IMR-90 (cell line): ENCODE measurements at regions not wholly inside any gene's neighbourhood (a gene's known extent, or its start where the extent isn't known, plus 50 kb on each side); places are given as distances from the start of the nearest gene placed in this dataset.

ENCODE experiments used
- ATAC-seq: fragments of 200-7000 bp; cut with Tn5 transposase; 2 replicates; pipeline ENCODE4 v1.9.1; 2020; ENCODE audit warnings: low read depth, mild to moderate bottlenecking, moderate library complexity
- BruUV-seq: library from RNA; stranded (reverse); fragments of 400-500 nt; replicated peaks from 2 replicates; lab custom pipeline; 2021; lab: Mats Ljungman, UMichigan
- CTCF ChIA-PET: fragments of 300-600 bp; formaldehyde crosslinking; extraction: SDS; loops from one replicate; lab custom pipeline; 2021; ENCODE audit warnings: antibody characterized with exemption; lab: Yijun Ruan, JAX
- POLR2A ChIA-PET: fragments of 300-600 bp; sonication (Branson Sonifier 250); formaldehyde crosslinking; loops from one replicate; lab custom pipeline; 2022; ENCODE audit warnings: antibody characterized with exemption; ENCODE audit not compliant: unreplicated experiment; lab: Charles Lee
- DNase-seq: peaks from one replicate; pipeline ENCODE4 v3.0.0; 2013
- H2AFZ ChIP-seq: replicated peaks from 2 replicates; pipeline ENCODE3; 2013; ENCODE audit warnings: low read length, mild to moderate bottlenecking; ENCODE audit not compliant: poor library complexity
- H2AK5ac ChIP-seq: 2 replicates; pipeline ENCODE4 v1.6.1; 2013; ENCODE audit warnings: low read depth, low read length, inconsistent platforms
- H2AK9ac ChIP-seq: replicated peaks from 2 replicates; pipeline ENCODE3; 2013; ENCODE audit warnings: mild to moderate bottlenecking, low read depth, low read length, moderate library complexity; ENCODE audit not compliant: poor library complexity
- H2BK120ac ChIP-seq: 2 replicates; pipeline ENCODE4 v1.6.1; 2013; ENCODE audit warnings: low read depth, low read length, inconsistent platforms
- H2BK15ac ChIP-seq: 3 replicates; pipeline ENCODE4 v1.6.1; 2013; ENCODE audit warnings: low read depth, low read length, inconsistent platforms
- H2BK20ac ChIP-seq: 2 replicates; pipeline ENCODE4 v1.6.1; 2013; ENCODE audit warnings: low read depth, mild to moderate bottlenecking, inconsistent platforms, low read length, moderate library complexity
- H2BK5ac ChIP-seq: 2 replicates; pipeline ENCODE4 v1.6.1; 2013; ENCODE audit warnings: mild to moderate bottlenecking, low read depth, low read length, inconsistent platforms; ENCODE audit not compliant: poor library complexity, severe bottlenecking
- H3K14ac ChIP-seq: replicated peaks from 2 replicates; pipeline ENCODE4 v1.6.1; 2013; ENCODE audit warnings: low read depth, low read length, inconsistent platforms
- H3K18ac ChIP-seq: 2 replicates; pipeline ENCODE4 v1.6.1; 2013; ENCODE audit warnings: low read depth, low read length, control low read depth
- H3K23ac ChIP-seq: 2 replicates; pipeline ENCODE4 v1.6.1; 2013; ENCODE audit warnings: low read depth, low read length, inconsistent platforms
- H3K27ac ChIP-seq: 2 replicates; pipeline ENCODE4 v1.5.1; 2013; ENCODE audit warnings: mild to moderate bottlenecking, control low read depth, low read length; ENCODE audit not compliant: insufficient read depth
- H3K27me3 ChIP-seq: 2 replicates; pipeline ENCODE4 v1.6.1; 2013; ENCODE audit warnings: low read length; ENCODE audit not compliant: control insufficient read depth, insufficient read depth
- H3K36me3 ChIP-seq: 2 replicates; pipeline ENCODE4 v1.6.1; 2013; ENCODE audit warnings: low read length, mixed read lengths; ENCODE audit not compliant: control insufficient read depth, insufficient read depth
- H3K4ac ChIP-seq: 2 replicates; pipeline ENCODE4 v1.6.1; 2013; ENCODE audit warnings: low read depth, low read length, inconsistent platforms
- H3K4me1 ChIP-seq: 2 replicates; pipeline ENCODE4 v1.6.1; 2013; ENCODE audit warnings: low read length, mixed read lengths; ENCODE audit not compliant: control insufficient read depth, insufficient read depth
- H3K4me2 ChIP-seq: 2 replicates; pipeline ENCODE4 v1.6.1; 2013; ENCODE audit warnings: low read depth, mild to moderate bottlenecking, control low read depth, low read length, moderate library complexity
- H3K4me3 ChIP-seq: 2 replicates; pipeline ENCODE4 v1.5.1; 2013; ENCODE audit warnings: low read depth, mild to moderate bottlenecking, control low read depth, low read length, moderate library complexity; ENCODE audit not compliant: insufficient read depth
- H3K56ac ChIP-seq: 2 replicates; pipeline ENCODE4 v1.6.1; 2013; ENCODE audit warnings: low read length, inconsistent platforms; ENCODE audit not compliant: insufficient read depth; ENCODE audit errors: extremely low read depth
- H3K79me1 ChIP-seq, 2 experiments: 2 replicates each; pipeline ENCODE4 v1.6.1; 2013; ENCODE audit warnings: low read length in 2 of 2, inconsistent platforms in 1 of 2, low read depth in 1 of 2
- H3K9ac ChIP-seq: 2 replicates; pipeline ENCODE4 v1.6.1; 2013; ENCODE audit warnings: low read depth, low read length, control low read depth
- H3K9me1 ChIP-seq: 2 replicates; pipeline ENCODE4 v1.6.1; 2013; ENCODE audit warnings: low read length, inconsistent platforms; ENCODE audit not compliant: insufficient read depth
- H3K9me3 ChIP-seq: 2 replicates; pipeline ENCODE4 v1.6.1; 2013; ENCODE audit warnings: low read length; ENCODE audit not compliant: control insufficient read depth, insufficient read depth
- H4K20me1 ChIP-seq: 2 replicates; pipeline ENCODE4 v1.6.1; 2013; ENCODE audit warnings: low read length, inconsistent platforms; ENCODE audit not compliant: insufficient read depth
- H4K5ac ChIP-seq: 2 replicates; pipeline ENCODE4 v1.6.1; 2013; ENCODE audit warnings: mild to moderate bottlenecking, low read depth, low read length, control low read depth
- H4K8ac ChIP-seq, 2 experiments: 2 replicates each; pipeline ENCODE4 v1.6.1; 2013; ENCODE audit warnings: low read depth in 2 of 2, low read length in 2 of 2, control low read depth in 1 of 2, inconsistent platforms in 1 of 2
- H4K91ac ChIP-seq: 2 replicates; pipeline ENCODE4 v1.6.1; 2013; ENCODE audit warnings: low read depth, low read length, inconsistent platforms; ENCODE audit not compliant: insufficient read depth
- BHLHE40 ChIP-seq: fragments of 150-350 bp; IDR thresholded peaks from 2 replicates; pipeline ENCODE4 v1.6.1; 2016; ENCODE audit warnings: mild to moderate bottlenecking, low read depth, low read length
- CTCF ChIP-seq: conservative IDR thresholded peaks from 2 replicates; pipeline ENCODE4 v1.5.1; 2012; ENCODE audit warnings: mild to moderate bottlenecking, low read depth, low read length, improper control_type of control experiment
- ELK1 ChIP-seq: fragments of 150-350 bp; IDR thresholded peaks from 2 replicates; pipeline ENCODE4 v1.6.1; 2016; ENCODE audit warnings: low read depth, mild to moderate bottlenecking, low read length, moderate library complexity, borderline replicate concordance
- MAZ ChIP-seq: IDR thresholded peaks from 2 replicates; pipeline ENCODE4 v1.6.1; 2012; ENCODE audit warnings: low read depth, mild to moderate bottlenecking, low read length, improper control_type of control experiment, moderate library complexity, borderline replicate concordance
- MXI1 ChIP-seq: IDR thresholded peaks from 2 replicates; pipeline ENCODE4 v1.6.1; 2012; ENCODE audit warnings: low read depth, mild to moderate bottlenecking, low read length, moderate library complexity, borderline replicate concordance
- POLR2A ChIP-seq: IDR thresholded peaks from 2 replicates; pipeline ENCODE4 v1.6.1; 2012; ENCODE audit warnings: mild to moderate bottlenecking, low read depth, low read length
- RFX5 ChIP-seq: IDR thresholded peaks from 2 replicates; pipeline ENCODE4 v1.8.0; 2012; ENCODE audit warnings: low read depth, mild to moderate bottlenecking, low read length, moderate library complexity
- WGBS, 2 experiments: methylation state at CpG; one replicate each; pipeline versions ENCODE4 v1.1.5 to v1.1.7; 2013; ENCODE audit warnings: missing lambda C conversion rate in 2 of 2; ENCODE audit not compliant: insufficient read length in 1 of 2; ENCODE audit errors: extremely low coverage in 2 of 2; 5-methylcytosine and 5-hydroxymethylcytosine counted together
- dilution Hi-C: fragments of 300-500 bp; cut with HindIII; formaldehyde crosslinking; loops from one replicate; pipeline ENCODE4 v1.14.3; 2018; ENCODE audit warnings: low sequenced_read_pairs; ENCODE audit not compliant: unreplicated experiment
- in situ Hi-C: fragments of 300-500 bp; cut with MboI; formaldehyde crosslinking; loops from 3 replicates; pipeline ENCODE4 v1.14.3; 2019; ENCODE audit warnings: low sequenced_read_pairs, inconsistent platforms, mixed read lengths
- intact Hi-C: fragments of 100-400 bp; cut with micrococcal nuclease; formaldehyde crosslinking; loops from 2 replicates; pipeline ENCODE4 v1.10.0; 2022

GRCh38 chr1:38256072-38256471 is 209.5 kb upstream of the POU3F1 start:
- no peak for ATAC-seq
- CTCF ChIA-PET, result no interaction called here
- no peak for TF ChIP-seq MAZ
- TF ChIP-seq ELK1, result no peak
- no peak for TF ChIP-seq RFX5
- TF ChIP-seq MXI1, result no peak
- no peak for TF ChIP-seq POLR2A
- no peak for TF ChIP-seq BHLHE40
- TF ChIP-seq CTCF, result no peak
- no peak for DNase-seq
- dilution Hi-C loops (no loop called here), intact Hi-C loops (no loop called here), in situ Hi-C loops (no loop called here)
- Histone ChIP-seq H3K27me3 (no peaks in the 10 kb centered on the region; the same call in 1 of the 2 replicates), H4K91ac (no peak overlapping the region), H3K4ac (no peak overlapping the region), H4K5ac (no peak overlapping the region), H3K4me1 (no peaks in the 10 kb centered on the region), H2BK15ac (no peak overlapping the region), H3K14ac (no peak overlapping the region), H3K4me2 (no peak overlapping the region), H3K23ac (no peak overlapping the region), H2AK5ac (no peak overlapping the region), H3K79me1 (no peaks in the 10 kb centered on the region), H3K18ac (no peak overlapping the region), H4K20me1 (no peaks in the 10 kb centered on the region), H3K56ac (no peak overlapping the region), H2AK9ac (no peak overlapping the region), H2AFZ (no peak overlapping the region), H2BK20ac (no peak overlapping the region), H3K27ac (no peak overlapping the region), H3K9ac (no peak overlapping the region), H3K36me3 (no peaks in the 10 kb centered on the region), H3K9me3 (no peaks in the 10 kb centered on the region), H4K8ac (no peak overlapping the region), H2BK5ac (no peak overlapping the region), H2BK120ac (no peak overlapping the region), H3K9me1 (no peaks in the 10 kb centered on the region), H3K4me3 (no peak overlapping the region)
- no CpG with 5 or more reads among the region's 9 CpGs for WGBS, 2 experiments
- POLR2A ChIA-PET, result no interaction called here
- BruUV-seq, result no TSS peak
